GM23248 (cell line): ENCODE measurements at regions not wholly inside any gene's neighbourhood (a gene's known extent, or its start where the extent isn't known, plus 50 kb on each side); places are given as distances from the start of the nearest gene placed in this dataset.

Source experiments
- DNase-seq: peaks from one replicate; pipeline ENCODE4 v3.0.0-alpha.2; 2015
- H2AFZ ChIP-seq: fragments of 200-600 bp; sonication (generic); 2 replicates; pipeline ENCODE4 v1.6.1; 2016; ENCODE audit warnings: antibody characterized with exemption
- H3F3A ChIP-seq: fragments of 200-600 bp; sonication (generic); 2 replicates; pipeline ENCODE4 v1.6.1; 2016; ENCODE audit warnings: mild to moderate bottlenecking, antibody characterized with exemption, mixed run types; ENCODE audit not compliant: insufficient read depth
- H3K27ac ChIP-seq: fragments of 200-600 bp; sonication (generic); 2 replicates; pipeline ENCODE4 v1.5.1; 2016; ENCODE audit warnings: mild to moderate bottlenecking
- H3K27me3 ChIP-seq: fragments of 200-600 bp; sonication (generic); replicated peaks from 2 replicates; pipeline ENCODE4 v1.6.1; 2016; ENCODE audit warnings: mild to moderate bottlenecking; ENCODE audit not compliant: insufficient read depth
- H3K36me3 ChIP-seq: fragments of 200-600 bp; sonication (generic); 2 replicates; pipeline ENCODE4 v1.6.1; 2016; ENCODE audit warnings: low read depth, mild to moderate bottlenecking
- H3K4me1 ChIP-seq: fragments of 200-600 bp; sonication (generic); 2 replicates; pipeline ENCODE4 v1.6.1; 2016; ENCODE audit warnings: mild to moderate bottlenecking; ENCODE audit not compliant: insufficient read depth
- H3K4me2 ChIP-seq: fragments of 200-600 bp; sonication (generic); one replicate; pipeline ENCODE4 v1.6.1; 2016; ENCODE audit warnings: mild to moderate bottlenecking; ENCODE audit not compliant: unreplicated experiment
- H3K4me3 ChIP-seq: fragments of 200-600 bp; sonication (generic); 2 replicates; pipeline ENCODE4 v1.5.1; 2016; ENCODE audit warnings: mild to moderate bottlenecking
- H3K79me2 ChIP-seq: fragments of 200-600 bp; sonication (generic); 2 replicates; pipeline ENCODE4 v1.6.1; 2016; ENCODE audit warnings: mild to moderate bottlenecking; ENCODE audit not compliant: insufficient read depth
- H3K9ac ChIP-seq: fragments of 200-600 bp; sonication (generic); 2 replicates; pipeline ENCODE4 v1.6.1; 2016; ENCODE audit warnings: mild to moderate bottlenecking
- H3K9me2 ChIP-seq: fragments of 200-600 bp; sonication (generic); 2 replicates; pipeline ENCODE4 v1.6.1; 2016; ENCODE audit warnings: mixed run types, mild to moderate bottlenecking, moderate library complexity; ENCODE audit not compliant: insufficient read depth
- H3K9me3 ChIP-seq: fragments of 200-600 bp; sonication (generic); one replicate; pipeline ENCODE4 v1.6.1; 2017; ENCODE audit warnings: low read depth
- H4K20me1 ChIP-seq: fragments of 200-600 bp; sonication (generic); 2 replicates; pipeline ENCODE4 v1.6.0; 2016; ENCODE audit not compliant: insufficient read depth
- EZH2 ChIP-seq: fragments of 200-600 bp; sonication (generic); IDR thresholded peaks from 2 replicates; pipeline ENCODE4 v1.6.1; 2018; ENCODE audit warnings: antibody characterized with exemption, mild to moderate bottlenecking; ENCODE audit not compliant: insufficient read depth, poor library complexity, severe bottlenecking
- EZH2phosphoT487 ChIP-seq: fragments of 200-600 bp; sonication (generic); IDR thresholded peaks from 2 replicates; pipeline ENCODE4 v1.6.1; 2018; ENCODE audit warnings: antibody characterized with exemption, moderate library complexity, mild to moderate bottlenecking, low read depth; ENCODE audit not compliant: insufficient read depth
- WGBS, 2 experiments: methylation state at CpG; one replicate each; pipeline ENCODE4 v1.1.6; 2015 to 2017; ENCODE audit warnings: low lambda C conversion rate in 2 of 2, low coverage in 1 of 2; ENCODE audit errors: missing lambda C conversion rate in 2 of 2; 5-methylcytosine and 5-hydroxymethylcytosine counted together
- in situ Hi-C: fragments of 300-500 bp; cut with MboI; formaldehyde crosslinking; loops from 2 replicates; pipeline ENCODE4 v1.15.0; 2020

DNA sequence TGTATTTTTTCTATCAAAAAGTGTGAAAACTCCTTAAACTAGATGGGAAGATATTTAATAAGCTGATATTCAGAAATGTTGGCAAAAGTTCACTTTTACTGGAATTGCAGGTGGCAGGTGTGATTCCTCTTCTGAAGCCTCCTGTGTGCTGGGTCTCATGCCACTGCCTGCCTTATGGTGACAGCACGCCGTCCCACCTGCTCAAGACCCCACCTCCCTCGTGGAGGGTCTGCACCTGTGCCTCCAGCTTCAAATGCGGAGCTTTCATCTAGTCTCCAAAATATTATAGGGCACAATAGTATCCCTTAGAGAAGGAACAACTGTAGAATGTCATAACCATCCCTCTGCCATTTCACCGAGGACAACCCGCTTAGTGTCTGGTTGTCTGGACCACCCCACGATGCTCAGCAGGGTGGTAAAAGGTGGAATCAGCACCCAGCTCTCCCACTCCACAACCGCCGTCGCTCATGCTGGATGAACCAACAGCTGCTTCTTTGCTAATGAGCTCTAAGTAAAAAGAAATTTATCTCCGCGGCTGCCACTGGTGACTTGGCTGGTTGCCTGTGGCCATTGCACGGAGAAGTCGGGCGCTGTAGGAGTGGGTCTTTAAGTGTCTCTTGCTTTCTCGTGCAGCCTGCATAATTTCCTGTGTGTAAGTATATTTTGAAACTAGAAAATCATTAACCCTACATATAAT, 119.3 kb upstream of the TCERG1L start:
- no peak overlapping the region for H3K27ac ChIP-seq
- H3K27me3 ChIP-seq = peaks cover 22% of the 10 kb centered on the region
- no peak overlapping the region for H3K4me3 ChIP-seq
- WGBS, 2 experiments = 8 to 10% methylated on average over 16 of the region's 16 CpGs
- TF ChIP-seq EZH2 (no peak), EZH2phosphoT487 (no peak)
- no peaks in the 10 kb centered on the region for H3K9me3 ChIP-seq
- no peak overlapping the region for H3K9ac ChIP-seq
- no peak for DNase-seq
- H4K20me1 ChIP-seq = no peaks in the 10 kb centered on the region
- H3K4me1 ChIP-seq = no peaks in the 10 kb centered on the region
- H3K4me2 ChIP-seq = no peak overlapping the region
- no peaks in the 10 kb centered on the region for H3K79me2 ChIP-seq
- in situ Hi-C loops = no loop called here
- H3F3A ChIP-seq = no peaks in the 10 kb centered on the region
- H2AFZ ChIP-seq = no peak overlapping the region
- H3K36me3 ChIP-seq = no peaks in the 10 kb centered on the region
- no peaks in the 10 kb centered on the region for H3K9me2 ChIP-seq

DNA sequence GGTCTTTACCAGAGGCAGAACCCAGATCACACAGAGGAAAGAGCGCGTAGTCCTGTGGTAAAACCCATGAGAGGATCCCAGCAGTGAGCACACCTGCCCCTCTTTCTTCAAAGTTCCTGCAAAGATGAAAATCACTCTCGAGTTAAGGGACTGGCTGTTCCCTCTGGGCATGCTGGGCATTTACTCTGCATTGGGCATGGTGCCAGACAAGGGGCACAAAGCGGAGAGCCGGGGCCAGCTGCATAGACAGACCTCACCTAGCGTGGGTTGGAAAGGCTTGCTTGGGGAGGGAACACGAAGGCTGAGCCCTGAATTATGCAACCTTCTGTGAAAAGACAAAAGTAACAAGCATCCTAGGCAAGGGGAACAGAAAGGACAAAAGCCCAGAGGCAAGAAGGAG, 120.0 kb upstream of the TCERG1L start:
- Histone ChIP-seq H3K4me1 (no peaks in the 10 kb centered on the region), H3K9ac (no peak overlapping the region), H3K79me2 (no peaks in the 10 kb centered on the region), H3K4me3 (no peak overlapping the region), H3F3A (peaks cover 4% of the 10 kb centered on the region), H3K27ac (no peak overlapping the region), H3K36me3 (no peaks in the 10 kb centered on the region), H3K4me2 (no peak overlapping the region), H4K20me1 (no peaks in the 10 kb centered on the region), H3K9me2 (no peaks in the 10 kb centered on the region), H2AFZ (no peak overlapping the region), H3K27me3 (peaks cover 22% of the 10 kb centered on the region), H3K9me3 (no peaks in the 10 kb centered on the region)
- WGBS, 2 experiments = 46 to 63% methylated on average over 7 of the region's 7 CpGs
- in situ Hi-C loops = no loop called here
- TF ChIP-seq EZH2 (no peak), EZH2phosphoT487 (no peak)
- DNase-seq = no peak

DNA sequence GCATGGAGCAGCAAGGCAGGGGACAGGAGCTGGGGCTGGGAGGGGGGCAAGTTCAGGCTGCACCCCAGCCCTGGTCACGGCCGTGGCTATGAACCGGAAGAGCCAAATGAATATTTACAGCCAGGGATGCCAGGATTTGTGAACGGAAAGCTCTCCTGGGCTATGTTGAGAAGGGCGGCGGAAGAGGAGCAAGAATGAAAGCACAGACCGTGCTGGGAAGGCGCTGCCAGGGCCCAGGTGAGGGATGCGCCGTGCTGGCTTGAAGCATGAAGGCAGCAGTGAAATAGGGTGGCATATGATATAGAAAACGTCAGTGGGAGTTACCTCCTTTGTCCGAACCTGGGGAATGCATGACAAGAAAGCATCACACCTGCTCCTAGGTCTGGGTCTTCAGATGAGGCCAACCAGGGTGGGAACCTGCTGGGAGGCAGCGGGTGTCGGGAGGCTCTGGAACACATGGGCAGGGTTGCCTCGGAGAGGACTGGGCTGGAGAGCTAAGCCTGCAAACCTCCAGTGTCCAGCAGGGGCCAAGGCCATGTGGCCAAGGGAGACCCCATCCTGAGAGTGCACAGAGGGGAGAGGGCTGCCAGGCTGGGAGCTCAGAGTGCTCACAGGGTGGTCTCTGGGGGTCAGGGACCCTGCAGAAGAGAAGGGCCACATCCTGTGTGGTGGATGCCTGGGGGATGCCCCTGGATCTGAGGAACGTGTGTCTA, 120.6 kb upstream of the TCERG1L start:
- no peak for DNase-seq
- in situ Hi-C loops = no loop called here

DNA sequence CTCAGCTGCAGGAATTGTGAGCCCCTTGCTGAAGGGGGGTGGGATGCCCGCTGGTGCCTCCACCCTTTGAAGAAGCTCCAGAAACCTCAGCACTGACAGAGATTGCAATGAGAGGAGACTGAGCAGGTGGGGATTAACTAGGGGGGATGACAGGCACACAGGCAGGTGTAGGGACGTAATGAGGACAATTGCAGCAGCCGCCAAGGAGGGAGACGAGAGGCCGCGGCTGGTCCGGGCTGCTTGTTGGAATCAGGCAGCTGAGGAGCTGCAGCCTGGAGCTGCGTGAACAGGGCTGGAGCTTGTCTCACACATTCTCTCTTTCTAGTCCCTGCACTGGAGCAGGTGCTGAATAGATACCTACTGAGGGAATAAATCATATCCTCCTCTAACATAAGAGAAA, 122.0 kb upstream of the TCERG1L start:
- TF ChIP-seq EZH2 = no peak
- no peak for TF ChIP-seq EZH2phosphoT487
- in situ Hi-C loops = no loop called here
- no peaks in the 10 kb centered on the region for H3K79me2 ChIP-seq
- no peaks in the 10 kb centered on the region for H3K9me3 ChIP-seq
- H3K27me3 ChIP-seq = peaks cover 22% of the 10 kb centered on the region
- H3K36me3 ChIP-seq = no peaks in the 10 kb centered on the region
- H3K4me1 ChIP-seq = no peaks in the 10 kb centered on the region
- no peak overlapping the region for H2AFZ ChIP-seq
- no peaks in the 10 kb centered on the region for H3K9me2 ChIP-seq
- H3K9ac ChIP-seq = no peak overlapping the region
- no peak overlapping the region for H3K27ac ChIP-seq
- DNase-seq = no peak
- H3K4me2 ChIP-seq = no peak overlapping the region
- WGBS, 2 experiments = 29 to 34% methylated on average over 8 of the region's 8 CpGs
- no peaks in the 10 kb centered on the region for H4K20me1 ChIP-seq
- no peak overlapping the region for H3K4me3 ChIP-seq
- peaks cover 8% of the 10 kb centered on the region for H3F3A ChIP-seq

More for the DNA sequence above, 120.6 kb upstream of the TCERG1L start:
- WGBS, 2 experiments = 57 to 60% methylated on average over 16 of the region's 16 CpGs
- Histone ChIP-seq H3F3A (peaks cover 8% of the 10 kb centered on the region), H4K20me1 (no peaks in the 10 kb centered on the region), H3K4me1 (no peaks in the 10 kb centered on the region), H3K9ac (no peak overlapping the region), H3K4me2 (no peak overlapping the region), H3K4me3 (no peak overlapping the region), H3K9me2 (no peaks in the 10 kb centered on the region), H3K9me3 (no peaks in the 10 kb centered on the region), H3K79me2 (no peaks in the 10 kb centered on the region), H3K27ac (no peak overlapping the region), H2AFZ (no peak overlapping the region), H3K27me3 (peaks cover 22% of the 10 kb centered on the region), H3K36me3 (no peaks in the 10 kb centered on the region)
- TF ChIP-seq EZH2 (no peak), EZH2phosphoT487 (no peak)
